Ishikawa (cell line): ENCODE measurements at regions not wholly inside any gene's neighbourhood (a gene's known extent, or its start where the extent isn't known, plus 50 kb on each side); places are given as distances from the start of the nearest gene placed in this dataset.

Experiments
- CEBPB ChIP-seq: IDR thresholded peaks from 2 replicates; pipeline ENCODE4 v1.6.1; 2012
- EGR1 ChIP-seq: IDR thresholded peaks from 2 replicates; pipeline ENCODE4 v1.6.1; 2012
- EP300 ChIP-seq: IDR thresholded peaks from 2 replicates; pipeline ENCODE4 v1.6.1; 2012; ENCODE audit warnings: borderline replicate concordance
- MAX ChIP-seq: IDR thresholded peaks from 2 replicates; pipeline ENCODE4 v1.6.1; 2012
- RAD21 ChIP-seq: IDR thresholded peaks from 2 replicates; pipeline ENCODE4 v1.6.1; 2012; ENCODE audit warnings: low read depth
- REST ChIP-seq: IDR thresholded peaks from 2 replicates; pipeline ENCODE4 v1.6.1; 2012; ENCODE audit warnings: low read depth, mild to moderate bottlenecking
- TAF1 ChIP-seq: IDR thresholded peaks from 2 replicates; pipeline ENCODE4 v1.6.1; 2012; ENCODE audit warnings: low read depth, mild to moderate bottlenecking
- TCF12 ChIP-seq: IDR thresholded peaks from 2 replicates; pipeline ENCODE4 v1.6.1; 2012; ENCODE audit warnings: low read depth
- USF1 ChIP-seq: IDR thresholded peaks from 2 replicates; pipeline ENCODE4 v1.6.1; 2012
- YY1 ChIP-seq: IDR thresholded peaks from 2 replicates; pipeline ENCODE4 v1.6.1; 2012; ENCODE audit warnings: low read depth

- TF ChIP-seq EGR1 (no peak), MAX (no peak), YY1 (no peak), REST (no peak), TCF12 (no peak), USF1 (no peak), EP300 (no peak), CEBPB (no peak), TAF1 (no peak), RAD21 (no peak)
These were observed 816.2 kb downstream of the TDRD15 start for GRCh38 chr2:21939967-21940366.
